ENCODE measurements at regions not wholly inside any gene's neighbourhood (a gene's known extent, or its start where the extent isn't known, plus 50 kb on each side); places are given as distances from the start of the nearest gene placed in this dataset.

DNA sequence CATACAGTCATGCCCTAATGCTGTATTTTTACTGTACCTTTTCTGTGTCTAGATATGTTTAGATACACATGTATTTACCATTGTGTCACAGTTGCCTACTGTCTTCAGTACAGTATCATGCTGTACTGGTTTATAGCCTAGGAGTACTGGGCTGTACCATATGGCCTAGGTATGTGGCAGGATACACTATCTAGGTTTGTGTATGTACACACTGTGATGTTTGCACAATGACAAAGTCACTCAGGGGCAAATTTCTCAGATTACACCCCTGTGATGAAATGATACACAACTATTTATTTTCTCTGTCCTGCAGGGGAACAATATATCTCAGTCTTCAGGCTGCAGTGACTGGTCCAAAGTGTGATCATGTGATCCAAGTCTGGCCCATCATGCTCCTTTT lies 1076.1 kb downstream of the VRK1 start:
- no peak for DNase-seq (ENCODE audit: low read depth)

DNA sequence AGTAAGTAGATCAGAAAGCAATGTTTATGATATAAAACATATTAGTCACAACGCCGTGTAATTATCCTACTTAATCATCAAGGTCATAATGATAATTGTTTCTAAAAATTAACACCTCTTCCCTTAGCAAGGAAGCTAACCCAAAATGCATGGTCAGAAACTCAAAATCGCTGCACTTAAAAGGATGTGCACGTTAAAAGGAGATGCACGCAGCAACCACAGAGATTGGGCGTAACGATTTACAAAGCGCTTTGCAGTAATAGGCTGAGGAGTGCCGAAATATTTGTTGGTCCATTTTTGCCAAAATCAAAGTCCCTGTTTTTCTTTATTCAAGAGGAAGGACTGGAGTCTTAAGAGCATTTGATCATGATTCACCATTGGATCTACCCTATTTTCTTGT lies 1077.2 kb downstream of the VRK1 start:
- no peak for DNase-seq (ENCODE audit: low read depth)

DNA sequence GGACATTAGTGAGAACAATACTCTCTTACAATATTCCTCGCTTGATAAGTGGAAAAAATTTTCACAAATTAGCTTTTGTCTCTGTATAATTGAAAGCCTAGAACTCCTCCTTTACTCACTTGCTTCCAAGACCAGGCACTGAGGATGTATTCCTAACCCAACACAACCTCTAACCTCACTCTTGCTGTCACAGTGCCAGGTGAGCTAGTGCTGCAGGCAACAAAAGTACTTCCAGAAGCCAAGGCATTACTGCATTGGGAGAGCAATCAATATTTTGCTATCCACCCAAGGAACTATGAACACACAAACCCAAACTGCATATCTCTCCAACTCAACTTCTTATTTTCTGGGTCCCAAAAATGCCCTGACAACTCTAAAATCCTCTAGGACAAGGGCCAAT lies 1081.0 kb downstream of the VRK1 start:
- DNase-seq (ENCODE audit: low read depth) = no peak

DNA sequence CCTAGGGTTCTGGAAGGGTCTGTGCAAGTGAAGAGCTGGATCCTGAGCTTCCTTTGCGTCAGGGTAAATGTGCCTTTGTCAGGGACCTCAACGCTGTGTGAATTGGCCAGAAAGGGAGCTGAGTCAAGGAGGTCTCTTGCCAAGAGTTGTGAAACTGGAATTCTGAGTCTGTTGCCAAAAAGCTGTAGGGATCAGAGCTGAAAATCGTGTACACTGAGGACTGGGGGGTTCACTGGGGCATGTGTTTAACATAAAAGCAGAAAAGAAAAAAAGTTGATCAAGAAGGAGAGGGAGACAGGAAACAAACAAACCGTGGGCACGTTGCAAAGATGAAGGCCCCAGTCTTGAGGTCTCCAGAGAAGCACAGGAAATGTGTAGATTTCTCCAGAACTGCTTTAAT lies 1081.5 kb downstream of the VRK1 start:
- DNase-seq (ENCODE audit: low read depth) = no peak

DNA sequence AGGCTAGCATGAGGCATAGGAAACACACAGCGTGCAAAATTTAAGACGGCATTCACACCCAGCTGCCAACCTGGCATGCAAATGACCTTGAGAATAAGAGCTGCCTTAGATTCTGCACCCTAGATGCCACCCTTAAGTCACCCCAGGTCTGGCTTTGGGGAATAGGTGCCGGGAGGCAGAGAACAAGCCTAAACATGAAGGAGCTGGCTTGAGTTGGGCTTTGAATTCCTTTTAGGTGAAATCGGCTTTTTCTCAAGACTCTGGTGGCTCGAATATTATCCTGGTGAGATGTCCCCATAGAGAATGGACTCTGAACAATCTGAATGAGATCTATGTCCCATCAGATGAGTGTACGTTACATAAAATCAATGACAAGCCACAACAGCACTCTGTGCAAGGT lies 1090.5 kb downstream of the VRK1 start:
- no peak for DNase-seq (ENCODE audit: low read depth)

DNA sequence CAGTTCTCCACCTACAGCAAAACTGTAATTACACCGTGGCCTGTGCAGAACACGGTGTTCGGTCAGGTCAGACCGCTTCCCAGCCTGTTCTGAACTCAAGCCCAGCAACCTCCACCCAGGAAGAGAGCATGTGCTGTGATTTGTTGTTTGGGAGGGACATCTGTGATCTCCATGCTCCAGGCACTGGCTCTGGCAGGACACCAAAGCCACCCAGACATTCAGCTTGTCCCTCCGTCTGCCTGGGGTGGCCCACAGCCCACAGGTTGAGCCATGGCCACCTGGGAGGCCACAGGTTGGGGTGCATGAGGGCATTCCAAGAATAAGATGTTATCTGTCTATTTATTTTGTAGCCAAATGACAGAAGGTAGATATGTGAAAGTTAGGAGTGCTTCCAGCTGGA lies 1091.1 kb downstream of the VRK1 start:
- no peak for DNase-seq (ENCODE audit: low read depth)

DNA sequence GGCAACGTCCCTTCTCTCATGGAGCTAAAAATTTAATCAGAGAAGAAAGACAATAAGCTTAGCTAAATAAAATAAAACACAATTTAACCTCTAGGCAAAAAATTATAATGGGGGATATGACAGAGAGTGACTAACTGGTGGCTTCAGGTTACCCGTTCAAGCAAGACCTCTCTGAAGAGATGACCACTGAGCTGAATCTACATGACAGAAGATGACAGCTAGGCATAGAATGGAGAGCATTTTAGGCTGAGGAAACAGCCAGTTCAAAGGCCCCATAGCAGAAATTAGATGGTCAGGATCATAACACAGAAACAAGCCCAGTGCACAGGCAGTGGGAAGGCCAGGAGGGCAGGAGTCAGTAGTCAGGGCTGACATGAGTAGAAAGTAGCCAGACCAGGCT lies 1094.3 kb downstream of the VRK1 start:
- DNase-seq (ENCODE audit: low read depth) = no peak

DNA sequence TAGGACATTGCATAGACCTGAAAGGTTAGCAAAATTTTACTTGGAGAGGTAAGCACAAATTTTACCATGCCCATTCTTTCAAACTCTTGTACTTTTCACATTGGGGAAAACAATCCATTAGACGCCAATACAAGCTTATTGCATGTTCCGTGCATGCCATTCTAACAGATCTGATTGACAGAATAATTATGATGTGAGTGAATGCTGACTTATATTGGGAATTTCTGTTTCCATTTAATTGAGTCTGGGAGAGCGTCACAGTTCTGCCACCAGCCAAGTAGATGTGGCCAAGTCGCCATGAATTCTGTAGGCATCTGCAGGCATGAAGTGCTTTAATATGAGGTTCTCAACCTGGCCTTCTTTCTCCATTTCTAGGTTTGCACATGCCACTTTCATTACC lies 1097.4 kb downstream of the VRK1 start:
- DNase-seq (ENCODE audit: low read depth) = no peak

DNA sequence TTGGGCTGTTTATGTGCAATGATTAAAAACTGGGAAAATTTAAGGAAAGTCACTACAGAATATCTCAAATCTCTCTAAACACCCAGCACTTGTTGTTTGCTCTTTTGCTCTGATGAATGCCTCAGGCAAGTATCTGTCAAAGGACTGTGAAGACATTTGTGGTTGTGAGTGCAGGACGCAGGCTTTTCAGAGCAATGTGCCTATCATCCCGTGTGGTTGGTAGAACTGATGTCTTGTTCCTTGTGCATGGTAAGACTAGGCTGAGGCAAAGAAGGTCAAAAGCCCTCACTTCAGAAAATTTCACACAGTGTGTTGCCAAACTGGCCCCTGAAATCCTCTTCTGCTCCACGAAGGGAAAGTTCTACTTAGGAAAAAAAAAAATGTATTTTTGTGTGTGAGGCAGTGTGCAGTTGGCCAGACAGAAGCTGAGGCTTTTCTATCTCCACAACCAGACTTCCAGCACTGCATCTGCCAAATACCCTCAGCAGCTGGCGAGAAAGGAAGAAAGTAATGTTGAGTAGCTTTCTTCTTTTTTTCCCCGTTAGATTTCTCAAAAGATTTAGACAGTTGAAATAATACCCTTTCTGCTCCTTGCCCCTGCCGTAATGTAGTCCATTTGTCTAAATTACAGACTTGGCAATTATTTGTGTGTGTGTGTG lies 1103.1 kb downstream of the VRK1 start:
- DNase-seq (ENCODE audit: low read depth) = no peak

DNA sequence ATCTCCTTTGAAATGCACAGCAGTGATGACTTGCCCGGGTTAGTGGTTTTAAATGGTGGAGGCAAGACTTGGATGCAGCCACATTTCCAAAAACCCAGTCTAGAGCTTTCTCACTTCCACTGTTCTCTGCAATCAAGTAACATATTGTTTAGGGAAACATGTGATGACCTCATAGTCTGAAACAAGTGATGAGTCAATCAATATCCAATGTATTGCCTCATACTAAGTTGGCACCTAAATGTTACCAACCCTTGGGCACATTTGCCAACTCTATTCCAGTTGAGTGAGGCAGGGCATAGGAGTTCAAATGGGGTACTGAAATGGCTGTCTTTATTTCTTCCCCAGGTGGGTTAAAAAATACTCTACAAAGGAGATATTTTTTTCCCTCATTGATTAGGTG lies 1105.4 kb downstream of the VRK1 start:
- no peak for DNase-seq (ENCODE audit: low read depth)

DNA sequence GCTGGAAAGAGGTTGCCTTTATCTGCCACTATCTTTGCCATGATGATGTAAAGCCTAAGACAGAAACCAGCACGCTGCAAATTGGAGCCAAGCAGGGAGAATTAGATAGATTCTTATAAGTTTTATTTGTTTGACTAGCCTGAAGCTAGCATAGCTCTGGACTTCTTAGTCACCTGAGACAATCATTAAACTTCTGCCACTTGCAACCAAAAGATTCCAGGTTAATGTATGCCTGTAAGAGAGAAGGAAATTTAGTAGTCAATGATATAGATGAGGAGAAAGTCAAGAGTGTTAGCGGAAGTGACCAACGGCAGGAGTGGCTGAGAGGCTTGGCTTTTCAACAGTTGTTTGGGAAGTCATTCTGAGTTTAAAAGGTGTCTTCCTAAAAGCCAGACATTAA lies 1106.6 kb downstream of the VRK1 start:
- DNase-seq (ENCODE audit: low read depth) = no peak

DNA sequence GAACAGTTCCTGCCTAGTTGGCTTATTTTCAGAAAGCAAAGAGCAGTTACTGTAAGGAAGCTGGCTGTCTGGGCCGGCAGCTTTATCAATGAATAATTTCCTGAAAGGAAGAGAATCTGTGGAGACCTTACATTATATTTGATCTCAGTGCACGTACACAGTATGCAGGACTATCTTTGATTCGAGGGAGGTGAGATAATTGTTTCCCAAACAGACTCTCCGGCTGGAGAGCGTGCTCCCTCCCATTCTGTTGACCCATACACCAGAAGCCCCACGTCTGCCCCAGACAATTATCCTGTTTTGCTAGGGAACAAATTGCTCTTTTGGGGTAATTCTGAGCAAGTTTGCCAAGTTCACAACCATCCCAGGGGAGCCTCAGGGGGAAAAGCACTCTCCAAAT lies 1115.0 kb downstream of the VRK1 start:
- DNase-seq (ENCODE audit: low read depth) = no peak

DNA sequence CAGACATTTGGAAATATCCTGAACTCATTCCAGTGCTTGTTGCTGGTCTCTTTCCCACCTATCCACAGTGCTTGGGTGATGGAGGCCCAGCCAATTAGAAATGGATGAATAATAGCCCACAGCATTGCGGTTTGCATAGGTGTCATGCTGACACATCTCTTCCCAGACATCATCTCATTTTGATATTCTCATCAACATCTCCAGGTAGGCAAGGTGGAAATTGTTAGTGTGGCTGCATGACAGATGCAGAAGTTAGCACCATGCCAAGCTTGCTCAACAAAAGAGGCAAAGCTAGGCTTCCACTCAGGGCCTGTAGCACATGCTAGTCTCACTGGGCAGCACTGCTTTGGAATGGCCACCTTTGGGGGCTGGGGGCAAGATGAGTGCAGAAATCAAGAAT lies 1118.9 kb downstream of the VRK1 start:
- no peak for DNase-seq (ENCODE audit: low read depth)

DNA sequence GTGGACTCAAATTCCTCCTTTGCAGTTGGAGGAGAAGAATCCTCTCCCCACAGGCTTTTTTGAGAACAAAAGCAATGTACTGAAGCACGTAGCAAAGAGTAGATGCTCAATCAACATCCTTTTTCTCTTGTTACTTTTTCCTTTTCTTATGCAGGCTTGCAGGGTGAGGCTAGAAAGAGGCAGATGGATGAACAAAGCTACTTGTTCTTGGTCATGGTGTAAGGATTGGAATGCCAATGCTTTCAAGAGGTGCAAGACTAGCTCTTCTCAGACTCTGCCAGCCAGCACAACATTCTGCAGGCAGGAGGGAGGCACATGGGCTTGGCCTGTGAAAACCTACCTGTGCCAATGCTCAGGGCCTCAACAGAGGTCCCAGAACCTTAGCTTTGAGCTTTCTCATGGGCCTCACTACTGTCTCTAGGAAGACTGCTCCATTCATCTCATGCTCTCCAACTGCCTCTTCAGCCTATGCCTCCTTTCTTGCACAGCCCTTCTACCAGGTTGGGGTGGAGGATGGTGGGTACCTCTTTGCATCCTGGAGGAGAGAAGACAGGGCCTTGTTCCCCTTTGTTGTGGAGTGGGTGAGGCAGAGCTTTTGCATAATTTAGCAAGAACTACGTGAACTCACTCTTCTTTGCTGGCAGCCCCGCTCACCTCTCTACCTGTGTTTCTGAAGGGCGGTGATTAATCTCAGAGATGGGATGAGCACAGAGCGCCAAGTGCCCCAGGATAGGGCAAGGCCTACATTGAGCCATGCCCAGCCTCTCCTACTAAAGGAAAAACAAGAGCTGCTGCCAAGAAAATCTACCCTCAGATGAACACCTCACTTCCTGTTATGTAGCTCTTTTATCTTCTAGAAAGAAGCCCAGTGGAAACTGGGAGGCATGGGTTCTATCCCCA lies 1119.7 kb downstream of the VRK1 start:
- DNase-seq (ENCODE audit: low read depth) = no peak

DNA sequence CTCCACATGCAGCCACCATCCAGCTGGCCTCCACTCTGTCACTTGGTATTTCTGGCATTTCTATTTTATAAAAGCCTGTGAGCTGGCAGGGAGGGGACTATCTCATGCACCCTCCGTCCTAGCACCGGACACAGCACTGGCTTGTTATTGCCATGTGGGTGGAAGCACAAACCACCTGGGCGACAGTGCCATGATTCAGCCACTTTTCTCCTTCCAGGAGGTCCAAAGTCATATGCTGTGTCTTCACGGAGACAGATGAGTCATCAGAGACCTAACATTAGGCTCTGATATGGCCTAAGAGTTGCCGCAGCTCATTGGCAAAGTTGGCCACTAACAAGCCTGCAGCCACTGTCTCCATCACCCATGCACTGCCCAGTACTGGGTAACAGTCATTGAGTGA lies 1123.0 kb downstream of the VRK1 start:
- DNase-seq (ENCODE audit: low read depth) = no peak

DNA sequence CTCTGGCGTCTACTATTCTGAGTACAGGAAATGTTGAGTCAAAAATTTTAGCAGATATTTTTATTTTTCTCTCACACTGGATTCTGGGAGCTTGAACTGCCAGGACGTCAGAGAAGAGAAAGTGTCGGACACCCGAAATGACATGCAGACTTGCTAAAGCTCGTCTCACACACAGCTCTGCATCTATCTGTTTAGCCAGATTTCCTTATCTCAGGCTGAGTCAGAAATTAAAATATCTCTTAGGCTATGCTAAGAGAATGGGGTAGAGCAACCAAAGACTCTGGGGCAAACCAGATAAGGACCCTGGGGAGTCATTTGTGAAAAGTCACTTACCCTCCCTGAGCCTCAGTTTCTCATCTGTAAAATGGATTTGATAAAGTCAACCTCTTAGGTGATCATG lies 1124.1 kb downstream of the VRK1 start:
- no peak for DNase-seq (ENCODE audit: low read depth)

DNA sequence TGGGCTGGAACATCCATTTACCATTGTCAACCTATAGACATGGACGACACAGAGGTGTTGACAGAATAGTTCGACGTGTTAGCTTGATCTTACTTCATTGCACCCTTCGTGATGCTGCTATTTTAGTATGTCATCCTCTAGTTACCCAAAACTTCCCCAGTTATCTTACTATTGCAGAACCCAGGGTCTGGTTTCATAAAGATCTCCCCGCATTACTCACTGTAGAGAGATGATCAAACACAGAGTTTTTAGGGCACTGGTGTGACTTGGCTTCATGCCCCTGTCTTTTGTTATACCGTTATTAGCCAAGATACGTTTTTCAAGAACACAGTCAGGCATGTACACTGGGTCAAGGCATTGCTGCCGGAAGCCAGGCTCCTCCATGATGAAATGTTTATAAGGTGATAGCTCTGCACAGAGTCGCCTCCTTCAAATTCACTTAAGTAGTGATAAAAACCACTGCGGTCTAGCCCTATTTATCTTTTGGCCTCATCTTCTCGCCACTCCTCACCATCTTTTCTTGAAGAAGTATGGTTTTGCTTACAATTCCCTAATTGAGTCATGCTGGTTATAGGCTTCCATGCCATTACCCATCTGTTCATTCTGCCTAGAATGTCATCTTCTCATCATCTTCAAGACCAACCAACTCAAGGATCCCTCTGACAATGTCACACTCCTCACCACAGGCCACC lies 1127.9 kb downstream of the VRK1 start:
- no peak for DNase-seq (ENCODE audit: low read depth)

DNA sequence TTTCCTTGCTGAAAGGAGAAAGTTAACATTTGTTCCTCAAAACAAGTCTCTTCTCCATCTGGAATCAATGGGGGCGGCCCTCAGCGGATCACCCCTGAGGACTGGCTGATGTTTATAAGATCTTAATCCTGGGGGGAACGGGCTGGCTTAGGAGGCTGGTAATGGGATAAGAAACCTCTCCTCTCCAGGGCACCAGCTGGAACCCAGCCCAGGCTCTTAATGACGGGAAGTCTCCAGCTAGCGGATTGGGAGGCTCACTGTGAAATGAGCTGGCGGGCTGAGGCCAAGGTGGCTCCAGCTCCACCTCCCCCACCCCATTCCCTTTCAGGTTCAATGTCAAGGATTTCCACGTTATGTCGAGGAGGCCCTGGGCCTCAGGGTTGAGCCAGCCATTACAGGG lies 1133.0 kb downstream of the VRK1 start:
- DNase-seq (ENCODE audit: low read depth) = no peak

DNA sequence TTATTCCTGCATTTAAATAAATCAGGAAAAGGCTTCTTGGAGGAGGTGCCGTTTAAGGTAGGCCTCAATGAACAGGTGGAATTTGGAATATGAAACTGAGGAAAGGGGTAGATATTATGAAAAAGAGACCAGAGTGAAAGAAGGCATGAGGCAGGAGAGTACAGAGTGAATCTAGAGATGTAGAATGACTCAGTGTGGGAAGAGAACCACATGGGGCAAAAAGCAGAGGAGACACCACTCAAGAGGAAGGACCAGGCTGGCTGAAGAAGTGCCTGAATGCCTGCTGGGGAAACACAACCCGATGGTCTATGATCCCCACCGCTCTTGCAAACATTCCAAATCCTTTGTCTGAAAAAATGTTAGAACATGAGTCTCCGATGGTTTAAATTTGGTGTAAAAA lies 1134.1 kb downstream of the VRK1 start:
- no peak for DNase-seq (ENCODE audit: low read depth)

DNA sequence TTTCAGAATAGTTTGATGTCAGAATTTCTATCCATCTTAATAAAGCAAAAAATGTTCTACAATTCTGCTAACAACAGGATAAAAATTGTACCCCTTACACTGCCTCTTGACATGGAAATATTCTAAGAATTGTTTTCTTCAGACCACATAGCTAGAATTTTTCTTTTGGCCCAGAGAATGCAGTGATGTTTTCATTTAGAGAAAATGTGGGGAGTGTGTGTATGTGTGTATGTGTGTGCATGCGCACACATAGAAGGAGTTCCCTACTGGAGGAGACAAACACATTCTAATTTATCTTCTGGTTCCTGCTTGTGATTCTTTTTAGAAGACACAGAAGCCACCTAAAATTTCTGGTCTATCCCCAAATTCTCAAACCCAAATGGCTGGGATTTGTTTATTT lies 1145.7 kb downstream of the VRK1 start:
- no peak for DNase-seq (ENCODE audit: low read depth)

DNA sequence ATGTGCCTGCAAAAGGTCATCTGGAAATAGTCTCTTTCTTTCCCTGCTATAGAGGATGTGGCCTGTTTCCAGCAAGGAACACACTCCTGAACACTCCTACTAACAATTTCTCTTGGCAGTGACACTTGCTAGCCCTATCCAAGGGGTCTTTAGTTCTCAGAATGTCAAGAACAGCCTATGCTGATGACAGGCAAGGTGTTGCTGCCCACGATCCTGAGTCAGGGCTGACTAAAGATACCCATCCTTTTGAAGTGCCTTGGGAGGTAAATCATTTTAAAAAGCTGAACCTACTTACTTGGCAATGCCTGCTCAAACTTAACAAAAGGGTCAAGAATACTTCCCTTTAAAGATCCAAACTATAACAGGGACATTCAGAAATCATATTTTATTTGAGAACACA lies 1146.4 kb downstream of the VRK1 start:
- DNase-seq (ENCODE audit: low read depth) = no peak

DNA sequence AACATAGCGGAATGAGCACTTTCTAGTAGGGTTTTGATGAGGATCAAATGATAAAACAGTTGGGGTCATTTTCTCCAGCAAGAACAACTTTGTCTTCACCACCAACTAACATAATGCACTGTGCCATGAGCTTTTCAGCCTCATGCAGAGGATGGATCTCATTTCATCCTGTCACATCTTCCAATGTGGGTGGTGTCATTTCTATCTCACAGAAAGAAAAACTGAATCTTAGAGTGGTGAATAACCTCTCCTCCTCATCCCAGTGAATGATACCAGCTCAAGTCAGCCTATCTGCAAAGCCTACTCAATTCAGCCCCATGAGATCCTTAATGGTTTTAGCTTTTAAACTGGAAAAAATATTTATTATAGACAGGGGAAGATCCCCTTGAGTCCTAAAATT lies 1147.2 kb downstream of the VRK1 start:
- DNase-seq (ENCODE audit: low read depth) = no peak

DNA sequence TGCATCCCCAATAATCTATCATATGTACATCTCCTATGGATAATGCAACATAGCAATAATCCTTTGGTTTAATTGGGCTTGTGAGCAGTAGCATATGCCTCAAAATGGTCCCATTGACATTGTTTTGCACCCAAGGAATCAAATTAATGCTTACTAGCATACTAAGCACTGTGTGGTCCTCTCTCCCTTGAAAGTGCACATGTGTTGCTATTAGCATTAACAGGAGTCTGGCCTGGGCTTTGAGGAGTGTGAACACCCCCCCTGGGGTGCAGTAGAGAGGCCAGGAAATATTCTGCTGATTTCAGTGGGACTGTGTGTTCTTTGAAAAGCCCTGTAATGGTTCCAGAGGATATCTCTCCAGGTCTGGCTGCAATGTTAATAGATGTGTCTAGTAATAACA lies 1148.4 kb downstream of the VRK1 start:
- DNase-seq (ENCODE audit: low read depth) = no peak
